ENCODE measurements at regions not wholly inside any gene's neighbourhood (a gene's known extent, or its start where the extent isn't known, plus 50 kb on each side); places are given as distances from the start of the nearest gene placed in this dataset.
"Not testable (repeated sequence)": the region's sequence is repeated elsewhere in the genome, so short reads cannot be mapped to it uniquely, and the experiment has no call there.

DNA sequence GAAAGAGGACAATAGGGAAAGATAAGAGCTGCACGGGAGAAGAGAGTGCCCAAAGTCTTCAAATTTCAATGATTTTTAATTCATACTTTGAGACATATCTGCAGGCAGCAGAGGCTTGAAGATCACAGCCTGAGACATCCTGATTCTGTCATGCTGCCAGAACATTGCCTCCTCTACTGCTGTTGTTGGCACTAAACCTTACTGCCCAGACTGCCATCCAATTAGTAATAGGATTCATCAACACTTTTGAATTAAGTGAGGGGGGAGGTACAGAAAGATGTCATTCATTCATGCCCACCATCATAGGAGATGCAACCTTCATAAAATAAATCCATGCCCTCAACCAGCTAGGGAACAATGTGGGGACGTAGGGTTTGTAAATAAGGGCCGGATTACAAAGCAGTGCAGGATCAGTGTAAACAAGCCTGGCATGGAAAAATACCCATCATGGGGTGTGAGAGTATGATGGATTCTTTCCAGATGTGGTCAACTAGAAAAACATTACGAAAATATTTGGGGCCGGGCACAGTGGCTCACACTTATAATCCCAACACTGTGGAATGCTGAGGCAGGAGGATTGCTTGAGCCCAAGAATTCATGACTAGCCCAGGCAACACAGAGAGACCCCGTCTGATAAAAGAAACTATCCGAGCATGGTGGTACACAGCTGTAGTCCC lies 122.1 kb upstream of the DAPK1 start:
- Histone ChIP-seq H3K9ac (ENCODE audit: low read length) (no peak overlapping the region), H3K27me3 (ENCODE audit: control insufficient read depth in 1 of 2, insufficient read depth in 2 of 2, low read length in 2 of 2) (no peaks in the 10 kb centered on the region), H3K36me3 (ENCODE audit: insufficient read depth, low read length) (no peaks in the 10 kb centered on the region), H3K27ac (ENCODE audit: low read depth, low read length) (no peak overlapping the region), H3K4me3 (ENCODE audit: low read depth in 1 of 2, low read length in 2 of 2) (no peak overlapping the region), H3K9me3 (ENCODE audit: low read length) (no peaks in the 10 kb centered on the region), H3K4me1 (ENCODE audit: insufficient read depth, low read length) (no peaks in the 10 kb centered on the region)

DNA sequence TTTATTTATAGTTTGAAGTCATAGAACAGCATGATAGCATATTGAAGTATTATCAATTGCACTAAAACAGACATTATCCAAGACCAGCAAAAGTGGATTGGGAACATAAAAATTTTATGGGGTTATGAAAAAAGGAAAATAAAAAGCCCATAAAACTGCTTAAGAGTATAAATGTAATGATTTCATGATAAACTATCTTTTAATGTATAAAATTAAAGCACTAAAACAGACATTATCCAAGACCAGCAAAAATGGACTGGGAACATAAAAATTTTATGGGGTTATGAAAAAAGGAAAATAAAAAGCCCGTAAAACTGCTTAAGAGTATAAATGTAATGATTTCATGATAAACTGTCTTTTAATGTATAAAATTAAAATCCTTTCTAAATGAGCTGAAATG lies 119.0 kb upstream of the DAPK1 start:
- Histone ChIP-seq H3K4me1 (ENCODE audit: insufficient read depth, low read length) (peaks cover 8% of the 10 kb centered on the region), H3K9me3 (ENCODE audit: low read length) (no peaks in the 10 kb centered on the region), H3K27ac (ENCODE audit: low read depth, low read length) (no peak overlapping the region), H3K36me3 (ENCODE audit: insufficient read depth, low read length) (no peaks in the 10 kb centered on the region), H3K9ac (ENCODE audit: low read length) (no peak overlapping the region), H3K4me3 (ENCODE audit: low read depth in 1 of 2, low read length in 2 of 2) (no peak overlapping the region), H3K27me3 (ENCODE audit: control insufficient read depth in 1 of 2, insufficient read depth in 2 of 2, low read length in 2 of 2) (no peaks in the 10 kb centered on the region)

DNA sequence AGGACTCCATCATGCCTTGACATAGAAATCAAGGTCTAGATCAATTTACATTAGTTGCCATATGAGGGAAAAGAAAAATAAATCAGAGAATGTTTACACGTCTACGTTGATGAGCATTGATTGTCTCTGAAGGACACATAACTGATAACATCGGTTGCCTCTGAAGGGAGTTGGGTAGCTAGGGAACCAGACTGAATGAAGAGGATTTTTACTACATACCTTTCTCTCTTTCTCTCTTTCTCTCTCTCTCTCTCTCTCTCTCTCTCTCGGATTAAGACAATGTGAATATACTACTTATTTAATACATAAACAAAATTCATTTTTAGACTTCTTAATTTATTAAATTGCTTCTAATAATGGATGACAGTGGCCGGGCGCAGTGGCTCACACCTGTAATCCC lies 118.4 kb upstream of the DAPK1 start:
- Histone ChIP-seq H3K4me1 (ENCODE audit: insufficient read depth, low read length) (peaks cover 8% of the 10 kb centered on the region), H3K27ac (ENCODE audit: low read depth, low read length) (no peak overlapping the region), H3K36me3 (ENCODE audit: insufficient read depth, low read length) (no peaks in the 10 kb centered on the region), H3K4me3 (ENCODE audit: low read depth in 1 of 2, low read length in 2 of 2) (no peak overlapping the region), H3K9ac (ENCODE audit: low read length) (no peak overlapping the region), H3K9me3 (ENCODE audit: low read length) (no peaks in the 10 kb centered on the region), H3K27me3 (ENCODE audit: control insufficient read depth in 1 of 2, insufficient read depth in 2 of 2, low read length in 2 of 2) (no peaks in the 10 kb centered on the region)

DNA sequence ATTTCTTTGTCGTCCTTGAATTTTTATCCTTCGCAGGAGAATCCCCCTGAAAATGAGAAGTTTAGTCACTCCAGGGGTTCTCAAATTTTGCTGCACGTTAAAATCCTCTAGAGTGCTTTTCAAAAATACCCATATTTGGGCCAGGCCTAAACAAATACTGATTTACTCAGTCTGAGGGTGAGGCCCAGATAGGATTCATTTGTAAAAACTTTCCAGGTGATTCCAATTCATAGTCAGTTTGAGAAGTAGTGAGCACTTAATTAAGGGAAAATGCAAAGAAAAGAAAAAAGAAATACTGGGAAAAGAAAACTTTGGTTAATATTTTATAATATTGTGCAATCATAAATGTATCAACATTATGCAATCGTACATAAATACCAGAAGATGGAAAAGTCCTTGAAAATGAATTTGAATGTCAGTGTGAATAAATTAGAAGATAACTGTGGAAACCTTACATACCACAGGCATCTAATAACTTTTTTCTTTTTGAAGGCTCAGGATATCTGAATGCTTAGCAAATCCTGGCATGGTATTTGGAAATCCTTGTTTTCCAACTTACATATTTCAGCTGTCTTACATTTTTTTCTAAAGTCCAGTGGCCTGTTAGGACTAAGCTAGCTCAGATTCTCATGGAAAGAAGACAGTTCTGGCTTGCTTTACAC lies 116.5 kb upstream of the DAPK1 start:
- Histone ChIP-seq H3K4me1 (ENCODE audit: insufficient read depth, low read length) (peaks cover 8% of the 10 kb centered on the region), H3K36me3 (ENCODE audit: insufficient read depth, low read length) (no peaks in the 10 kb centered on the region), H3K4me3 (ENCODE audit: low read depth in 1 of 2, low read length in 2 of 2) (no peak overlapping the region), H3K9me3 (ENCODE audit: low read length) (no peaks in the 10 kb centered on the region), H3K27me3 (ENCODE audit: control insufficient read depth in 1 of 2, insufficient read depth in 2 of 2, low read length in 2 of 2) (no peaks in the 10 kb centered on the region), H3K27ac (ENCODE audit: low read depth, low read length) (no peak overlapping the region), H3K9ac (ENCODE audit: low read length) (no peak overlapping the region)

DNA sequence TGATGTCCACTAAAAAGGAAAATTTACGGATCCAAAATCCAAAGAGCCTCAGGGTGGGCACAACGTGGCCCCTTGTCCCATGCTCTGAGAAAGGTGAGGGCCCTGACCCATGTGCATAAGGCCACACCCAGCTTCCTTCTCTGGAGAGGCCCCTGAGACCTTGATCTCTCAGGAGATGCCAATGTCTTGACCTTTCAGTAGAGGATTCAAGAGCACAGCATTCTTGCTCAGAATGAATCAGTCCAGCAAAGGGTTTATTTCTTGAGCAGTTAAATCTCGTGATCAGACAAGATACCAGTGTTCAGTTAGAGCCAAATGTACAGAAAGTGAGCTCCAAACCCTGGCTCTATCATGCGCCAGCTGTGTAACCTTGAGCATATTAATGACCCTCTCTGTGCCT lies 115.9 kb upstream of the DAPK1 start:
- H3K27me3 ChIP-seq (ENCODE audit: control insufficient read depth in 1 of 2, insufficient read depth in 2 of 2, low read length in 2 of 2) = no peaks in the 10 kb centered on the region
- H3K27ac ChIP-seq (ENCODE audit: low read depth, low read length) = no peak overlapping the region

DNA sequence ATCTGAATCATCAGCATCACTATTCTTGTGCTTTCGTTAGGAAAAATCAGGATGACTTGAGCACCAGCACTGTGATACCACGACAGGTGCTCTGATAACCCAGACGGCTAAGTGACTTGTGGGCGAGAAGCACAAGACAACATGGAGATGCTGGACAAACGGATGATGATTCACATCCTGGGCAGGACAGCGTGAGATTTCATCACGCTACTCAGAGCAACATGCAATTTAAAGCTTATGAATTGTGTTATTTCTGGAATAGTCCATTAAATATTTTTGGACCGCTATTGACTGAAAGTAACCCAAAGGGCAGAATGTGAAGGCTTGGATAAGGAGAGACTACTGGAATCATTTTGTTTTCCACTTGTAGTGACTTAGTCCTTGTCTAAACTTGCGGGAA lies 114.8 kb upstream of the DAPK1 start:
- Histone ChIP-seq H3K4me3 (ENCODE audit: low read depth in 1 of 2, low read length in 2 of 2) (no peak overlapping the region), H3K27me3 (ENCODE audit: control insufficient read depth in 1 of 2, insufficient read depth in 2 of 2, low read length in 2 of 2) (no peaks in the 10 kb centered on the region), H3K4me1 (ENCODE audit: insufficient read depth, low read length) (peaks cover 8% of the 10 kb centered on the region), H3K9me3 (ENCODE audit: low read length) (no peaks in the 10 kb centered on the region), H3K9ac (ENCODE audit: low read length) (no peak overlapping the region), H3K36me3 (ENCODE audit: insufficient read depth, low read length) (no peaks in the 10 kb centered on the region), H3K27ac (ENCODE audit: low read depth, low read length) (no peak overlapping the region)

More for the DNA sequence above, 115.9 kb upstream of the DAPK1 start:
- Histone ChIP-seq H3K9me3 (ENCODE audit: low read length) (no peaks in the 10 kb centered on the region), H3K4me1 (ENCODE audit: insufficient read depth, low read length) (peaks cover 8% of the 10 kb centered on the region), H3K9ac (ENCODE audit: low read length) (no peak overlapping the region), H3K36me3 (ENCODE audit: insufficient read depth, low read length) (no peaks in the 10 kb centered on the region), H3K4me3 (ENCODE audit: low read depth in 1 of 2, low read length in 2 of 2) (no peak overlapping the region)

DNA sequence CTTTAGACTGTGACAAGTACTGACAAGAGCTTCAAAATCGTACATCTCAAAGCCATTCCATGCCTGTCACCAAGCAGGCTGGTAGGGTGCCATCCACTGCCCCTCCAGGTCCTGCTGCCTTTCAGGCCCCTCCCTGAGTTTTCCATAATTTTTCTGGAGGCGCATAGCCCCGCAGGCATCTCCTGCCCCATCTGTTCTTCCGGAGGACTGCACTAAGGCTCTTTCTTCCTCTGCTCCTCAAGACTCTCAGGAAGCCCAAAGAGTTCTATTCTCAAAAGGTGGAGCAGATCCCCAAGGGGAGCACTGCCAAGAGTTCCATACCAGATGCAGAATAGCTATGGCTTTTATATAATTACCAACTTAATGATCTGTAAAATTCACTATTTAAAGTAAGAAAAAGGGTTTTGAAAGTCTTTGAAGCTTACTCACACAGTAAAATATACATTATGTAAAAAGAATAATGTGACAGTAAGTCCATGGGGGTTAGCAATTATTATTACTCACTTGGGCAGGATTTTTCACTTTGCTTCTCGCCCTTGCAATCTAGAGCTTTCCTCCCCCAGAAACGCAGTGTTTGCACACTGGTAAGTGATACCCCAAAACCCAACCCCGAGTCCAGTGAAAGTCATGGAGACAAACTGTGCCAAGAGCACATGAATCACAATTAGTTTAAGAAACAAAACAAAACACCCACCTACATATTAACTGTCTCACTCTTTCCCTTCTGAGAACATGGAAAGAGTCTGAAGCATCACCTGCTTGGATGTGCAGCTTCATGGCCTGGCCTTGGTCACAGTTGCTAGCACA lies 114.1 kb upstream of the DAPK1 start:
- Histone ChIP-seq H3K27ac (ENCODE audit: low read depth, low read length) (no peak overlapping the region), H3K9me3 (ENCODE audit: low read length) (no peaks in the 10 kb centered on the region), H3K9ac (ENCODE audit: low read length) (no peak overlapping the region), H3K27me3 (ENCODE audit: control insufficient read depth in 1 of 2, insufficient read depth in 2 of 2, low read length in 2 of 2) (no peaks in the 10 kb centered on the region), H3K4me1 (ENCODE audit: insufficient read depth, low read length) (peaks cover 8% of the 10 kb centered on the region), H3K36me3 (ENCODE audit: insufficient read depth, low read length) (no peaks in the 10 kb centered on the region), H3K4me3 (ENCODE audit: low read depth in 1 of 2, low read length in 2 of 2) (no peak overlapping the region)

DNA sequence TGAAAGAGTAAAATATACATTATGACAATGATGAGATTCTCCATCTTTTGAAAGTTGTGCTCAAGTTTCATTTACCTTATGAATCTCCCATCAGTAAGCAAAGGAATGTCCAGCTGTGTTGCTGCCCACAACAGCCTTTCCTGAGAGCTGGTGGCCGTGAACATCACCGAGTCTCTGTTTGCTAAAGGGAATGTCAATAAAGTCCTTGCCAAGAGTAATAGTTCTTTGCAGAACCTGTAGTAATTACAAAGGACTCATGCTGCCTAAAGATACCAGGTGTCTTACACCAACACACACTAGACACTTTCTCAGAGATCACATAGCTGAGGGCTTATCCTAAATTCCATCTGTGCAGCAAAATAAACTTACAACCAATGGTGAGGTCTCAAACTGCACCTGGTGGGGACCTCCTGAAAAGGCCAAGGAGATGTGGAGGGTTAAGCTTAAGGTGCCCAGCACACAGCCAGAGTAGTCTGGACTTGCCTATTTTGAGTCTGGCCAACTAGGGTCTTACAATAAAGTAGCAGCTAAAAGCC lies 111.1 kb upstream of the DAPK1 start:
- Histone ChIP-seq H3K4me3 (ENCODE audit: low read depth in 1 of 2, low read length in 2 of 2) (no peak overlapping the region), H3K27ac (ENCODE audit: low read depth, low read length) (no peak overlapping the region), H3K27me3 (ENCODE audit: control insufficient read depth in 1 of 2, insufficient read depth in 2 of 2, low read length in 2 of 2) (no peaks in the 10 kb centered on the region), H3K9ac (ENCODE audit: low read length) (no peak overlapping the region), H3K9me3 (ENCODE audit: low read length) (no peaks in the 10 kb centered on the region), H3K4me1 (ENCODE audit: insufficient read depth, low read length) (peaks cover 4% of the 10 kb centered on the region), H3K36me3 (ENCODE audit: insufficient read depth, low read length) (no peaks in the 10 kb centered on the region)

DNA sequence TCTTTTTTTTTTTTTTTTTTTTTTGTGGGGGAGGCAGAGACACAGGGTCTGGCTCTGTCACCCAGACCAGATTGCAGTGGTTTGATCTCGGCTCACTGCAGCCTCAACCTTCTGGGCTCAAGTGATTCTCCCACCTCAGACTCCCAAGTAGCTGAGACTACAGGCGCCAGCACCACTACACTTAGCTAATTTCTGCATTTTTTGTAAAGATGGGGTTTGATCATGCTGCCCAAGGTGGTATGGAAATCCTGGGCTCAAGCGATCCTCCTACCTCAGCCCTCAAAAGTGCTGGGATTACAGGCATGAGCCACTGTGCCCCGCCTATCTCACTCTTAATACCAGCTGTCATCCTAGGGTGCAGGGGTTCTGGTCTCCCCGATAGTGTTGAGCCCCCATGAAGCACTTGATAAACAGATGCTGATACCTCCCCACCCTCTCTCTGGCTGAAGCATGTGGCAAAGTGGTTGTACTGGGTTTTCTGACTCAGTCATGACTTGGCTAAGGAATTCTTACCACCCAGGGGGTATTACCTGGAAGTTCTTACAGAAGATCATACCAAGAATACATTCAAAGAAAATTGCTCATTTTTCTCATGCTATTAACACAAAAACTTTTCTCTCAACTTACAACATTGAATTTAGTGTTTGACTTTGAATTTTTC lies 110.2 kb upstream of the DAPK1 start:
- no peaks in the 10 kb centered on the region for H3K4me1 ChIP-seq (ENCODE audit: insufficient read depth, low read length)
- no peaks in the 10 kb centered on the region for H3K27me3 ChIP-seq (ENCODE audit: control insufficient read depth in 1 of 2, insufficient read depth in 2 of 2, low read length in 2 of 2)
- H3K27ac ChIP-seq (ENCODE audit: low read depth, low read length) = no peak overlapping the region
- H3K4me3 ChIP-seq (ENCODE audit: low read depth in 1 of 2, low read length in 2 of 2) = no peak overlapping the region
- H3K9me3 ChIP-seq (ENCODE audit: low read length) = no peaks in the 10 kb centered on the region
- no peak overlapping the region for H3K9ac ChIP-seq (ENCODE audit: low read length)
- H3K36me3 ChIP-seq (ENCODE audit: insufficient read depth, low read length) = no peaks in the 10 kb centered on the region

DNA sequence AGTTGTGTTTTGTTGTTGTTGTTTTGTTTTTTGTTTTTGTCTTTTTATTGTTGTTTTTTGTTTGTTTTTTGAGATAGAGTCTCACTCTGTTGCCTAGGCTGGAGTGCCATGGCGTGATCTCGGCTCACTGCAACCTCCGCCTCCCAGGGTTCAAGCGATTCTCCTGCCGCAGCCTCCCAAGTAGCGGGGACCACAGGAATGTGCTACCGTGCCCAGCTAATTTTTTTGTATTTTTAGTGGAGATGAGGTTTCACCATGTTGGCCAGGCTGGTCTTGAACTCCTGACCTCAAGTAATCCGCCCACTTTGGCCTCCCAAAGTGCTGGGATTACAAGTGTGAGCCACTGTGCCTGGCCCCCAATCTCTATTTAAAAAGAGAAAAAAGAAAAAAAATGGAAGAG lies 109.0 kb upstream of the DAPK1 start:
- not testable (repeated sequence) for H3K4me3 ChIP-seq (ENCODE audit: low read depth in 1 of 2, low read length in 2 of 2); H3K9ac ChIP-seq (ENCODE audit: low read length); H3K27me3 ChIP-seq (ENCODE audit: control insufficient read depth in 1 of 2, insufficient read depth in 2 of 2, low read length in 2 of 2); H3K36me3 ChIP-seq (ENCODE audit: insufficient read depth, low read length); H3K9me3 ChIP-seq (ENCODE audit: low read length); H3K27ac ChIP-seq (ENCODE audit: low read depth, low read length); H3K4me1 ChIP-seq (ENCODE audit: insufficient read depth, low read length)

DNA sequence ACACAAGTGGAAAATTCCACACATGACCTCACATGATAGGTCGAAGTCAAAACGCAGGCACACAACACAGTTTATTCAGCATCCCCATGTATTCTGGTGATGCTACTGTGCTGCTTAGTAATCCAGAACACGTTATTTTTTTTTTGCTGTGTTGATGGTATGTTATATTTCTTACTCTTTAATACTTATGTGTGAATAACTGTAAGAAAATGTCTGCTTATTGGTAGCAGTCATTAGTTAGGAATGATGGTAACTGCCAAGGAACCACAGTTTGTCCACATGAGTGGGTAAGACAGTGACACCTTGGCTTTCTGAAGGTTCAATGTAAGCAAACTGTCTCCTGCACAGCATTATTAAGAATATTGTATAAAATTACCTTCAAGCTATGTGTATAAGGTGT lies 107.7 kb upstream of the DAPK1 start:
- no peaks in the 10 kb centered on the region for H3K36me3 ChIP-seq (ENCODE audit: insufficient read depth, low read length)
- no peaks in the 10 kb centered on the region for H3K9me3 ChIP-seq (ENCODE audit: low read length)
- no peak overlapping the region for H3K4me3 ChIP-seq (ENCODE audit: low read depth in 1 of 2, low read length in 2 of 2)
- no peak overlapping the region for H3K9ac ChIP-seq (ENCODE audit: low read length)
- no peaks in the 10 kb centered on the region for H3K4me1 ChIP-seq (ENCODE audit: insufficient read depth, low read length)
- no peaks in the 10 kb centered on the region for H3K27me3 ChIP-seq (ENCODE audit: control insufficient read depth in 1 of 2, insufficient read depth in 2 of 2, low read length in 2 of 2)
- H3K27ac ChIP-seq (ENCODE audit: low read depth, low read length) = no peak overlapping the region
